ENCODE measurements at regions not wholly inside any gene's neighbourhood (a gene's known extent, or its start where the extent isn't known, plus 50 kb on each side); places are given as distances from the start of the nearest gene placed in this dataset.

GRCh38 chr10:29037348-29038113, 251.3 kb upstream of the LYZL1 start:
- no peak for DNase-seq

DNA sequence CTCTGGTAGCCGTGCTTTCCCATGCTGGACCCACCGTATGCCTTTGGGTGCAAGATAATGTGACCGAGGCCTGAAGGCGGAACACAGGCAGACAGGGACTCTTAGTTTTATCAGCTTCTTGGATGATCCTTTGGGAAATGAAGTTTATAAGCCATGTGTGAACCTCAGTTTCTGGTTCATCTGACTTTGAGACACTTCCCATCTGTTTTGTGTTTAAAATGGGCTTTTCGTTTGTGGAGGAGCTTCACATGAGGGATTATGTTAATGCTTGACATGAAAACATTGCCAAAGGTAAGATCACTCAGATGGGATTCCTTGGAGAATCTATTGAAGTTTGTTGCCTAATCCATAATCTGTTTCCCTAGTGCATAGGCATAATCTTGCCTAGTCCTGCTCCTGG, 249.8 kb upstream of the LYZL1 start:
- no peak for DNase-seq

- no peak for DNase-seq
These were observed 249.1 kb upstream of the LYZL1 start for GRCh38 chr10:29039677-29040189.

DNA sequence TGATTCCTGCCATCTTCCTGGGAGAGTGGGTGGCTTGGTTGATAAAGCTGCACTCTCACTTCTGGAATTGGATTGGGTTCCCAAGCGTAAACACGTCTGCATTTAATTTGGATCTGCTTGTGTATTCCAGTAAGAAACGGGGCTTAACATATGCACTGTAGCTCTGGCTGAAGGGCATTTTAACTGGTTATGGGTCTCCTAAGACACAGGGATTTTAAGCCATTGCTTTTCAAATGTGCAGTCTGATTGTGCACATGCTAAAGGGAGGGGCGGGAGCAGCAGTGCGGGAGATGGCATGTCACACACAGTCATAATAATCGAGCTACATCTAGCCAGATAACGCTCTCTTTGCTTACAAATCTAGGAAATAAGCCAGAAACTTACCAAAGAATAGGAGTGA, 247.3 kb upstream of the LYZL1 start:
- DNase-seq = no peak

DNA sequence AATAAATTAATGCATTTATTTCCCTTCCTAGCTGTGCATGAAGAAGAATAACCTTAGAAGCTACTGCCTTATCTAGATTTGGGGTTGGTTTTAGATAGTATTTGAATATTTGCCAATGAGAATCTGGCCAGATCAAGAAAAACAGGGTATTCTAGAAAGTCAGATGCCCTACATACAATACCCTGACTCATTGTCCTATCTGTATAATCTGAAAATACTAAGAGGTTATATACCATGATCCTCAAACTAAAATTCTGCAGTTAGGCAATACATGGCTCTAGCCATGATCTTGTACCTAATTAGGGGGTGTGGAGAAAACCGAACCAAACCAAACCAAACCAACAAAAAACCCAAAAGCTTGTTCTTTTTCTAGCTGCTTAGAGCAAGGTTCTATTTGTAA, 240.4 kb upstream of the LYZL1 start:
- no peak for DNase-seq

GRCh38 chr10:29050081-29050480, 238.8 kb upstream of the LYZL1 start:
- DNase-seq = no peak

GRCh38 chr10:29055101-29055500, 233.8 kb upstream of the LYZL1 start:
- no peak for DNase-seq

DNA sequence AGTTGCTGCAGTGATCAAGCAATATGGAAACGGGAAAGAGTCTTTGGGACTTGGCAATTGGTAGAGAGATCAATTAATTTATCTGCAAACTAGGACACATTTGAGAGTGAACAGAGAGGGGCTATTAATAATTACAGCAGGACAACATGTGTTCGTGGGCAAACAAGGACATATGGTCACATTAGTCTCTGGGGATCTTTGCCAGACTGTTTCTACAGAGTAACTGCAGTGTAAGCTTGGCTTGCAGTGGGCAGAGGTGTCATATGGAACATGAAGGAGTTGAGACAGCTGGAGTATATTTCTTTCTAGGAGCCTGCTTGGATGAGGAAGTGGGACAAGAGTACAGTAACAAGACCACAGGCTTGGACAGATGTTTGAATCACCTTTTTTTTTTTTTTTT, 232.1 kb upstream of the LYZL1 start:
- no peak for DNase-seq

GRCh38 chr10:29057822-29058331, 231.0 kb upstream of the LYZL1 start:
- no peak for DNase-seq

DNA sequence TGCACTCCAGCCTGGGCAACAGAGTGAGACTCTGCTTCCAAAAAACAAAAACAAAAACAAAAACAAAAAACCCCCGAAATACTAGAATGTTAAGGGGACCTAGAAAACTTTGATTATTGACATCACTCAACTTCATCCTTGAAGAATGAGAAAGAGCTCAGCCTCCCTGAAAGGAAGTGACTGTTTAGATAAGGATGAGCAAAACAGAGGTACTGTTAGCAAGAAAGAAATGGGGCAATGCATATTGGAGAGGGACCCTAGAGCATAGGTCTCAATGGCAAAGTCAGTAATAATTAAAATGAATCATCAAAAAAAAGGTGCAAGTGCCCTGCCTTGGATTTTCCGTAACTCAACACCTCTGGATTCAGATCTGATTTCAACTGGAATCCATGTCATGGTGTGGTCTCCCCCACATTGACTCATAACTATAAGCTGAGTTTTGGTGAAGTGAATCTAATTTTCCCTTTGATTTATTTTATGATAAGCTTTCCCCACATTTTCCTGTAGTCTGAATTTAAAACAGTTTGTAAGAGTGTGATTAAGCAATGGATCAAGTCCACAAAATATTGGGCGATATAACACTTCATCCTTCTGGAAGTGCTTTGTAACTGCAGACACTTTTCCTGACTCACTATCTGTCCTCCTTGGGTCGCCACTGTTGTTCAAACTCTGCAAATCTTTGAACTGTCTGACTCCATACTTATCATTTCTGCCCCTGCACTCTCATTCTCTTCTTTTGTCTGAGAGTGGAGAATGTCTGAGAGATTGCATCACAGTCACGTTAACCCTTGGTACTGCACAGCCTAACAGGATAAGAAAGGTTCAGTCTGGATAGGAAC, 224.8 kb upstream of the LYZL1 start:
- DNase-seq = no peak

GRCh38 chr10:29064680-29065079, 224.2 kb upstream of the LYZL1 start:
- DNase-seq = no peak

GRCh38 chr10:29067161-29067560, 221.7 kb upstream of the LYZL1 start:
- no peak for DNase-seq

DNA sequence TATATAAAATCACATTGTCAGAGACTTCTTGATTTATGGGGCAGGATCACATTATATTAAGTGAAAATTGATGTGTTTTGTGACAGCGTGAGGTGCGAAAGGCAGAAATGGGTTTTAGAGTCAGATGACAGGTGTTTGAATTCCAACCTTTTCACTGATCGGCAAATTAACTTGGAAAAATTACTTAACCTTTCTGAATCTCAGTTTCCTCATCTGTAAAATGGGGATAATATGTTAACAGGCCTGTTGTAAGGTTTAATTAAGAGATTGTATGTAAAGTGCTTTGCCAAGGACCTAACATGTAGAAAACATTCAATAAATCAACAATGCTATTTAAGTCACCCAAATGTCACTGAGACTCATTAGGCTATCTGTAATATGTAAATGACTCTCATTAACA, 221.2 kb upstream of the LYZL1 start:
- no peak for DNase-seq

- DNase-seq = no peak
These were observed 220.6 kb upstream of the LYZL1 start for GRCh38 chr10:29068302-29068701.

DNA sequence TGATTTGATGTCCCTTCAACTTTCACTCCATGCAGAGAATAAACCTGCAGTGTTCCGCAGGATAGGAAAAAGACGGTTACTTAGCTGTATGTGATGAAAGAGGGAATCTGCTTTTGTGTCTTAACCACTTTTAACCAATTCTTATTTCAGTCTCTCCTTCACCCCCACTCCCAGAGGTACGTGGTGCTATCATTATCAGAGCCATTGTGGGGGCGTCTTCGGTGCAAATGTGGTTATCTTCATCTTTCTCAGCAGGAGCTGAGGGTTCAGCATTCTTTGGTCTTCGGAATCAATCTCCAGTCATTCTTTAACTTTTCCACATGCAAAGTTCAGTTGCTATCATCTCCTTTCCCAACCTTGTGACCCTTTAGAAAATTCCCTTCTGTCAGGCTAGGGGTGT, 219.9 kb upstream of the LYZL1 start:
- DNase-seq = no peak

GRCh38 chr10:29069941-29070340, 218.9 kb upstream of the LYZL1 start:
- no peak for DNase-seq

- no peak for DNase-seq
These were observed 210.0 kb upstream of the LYZL1 start for GRCh38 chr10:29078919-29079318.

- DNase-seq = no peak
These were observed 207.6 kb upstream of the LYZL1 start for GRCh38 chr10:29081231-29081630.

- no peak for DNase-seq
These were observed 206.8 kb upstream of the LYZL1 start for GRCh38 chr10:29081951-29082685.

GRCh38 chr10:29083096-29083495, 205.8 kb upstream of the LYZL1 start:
- DNase-seq = no peak

DNA sequence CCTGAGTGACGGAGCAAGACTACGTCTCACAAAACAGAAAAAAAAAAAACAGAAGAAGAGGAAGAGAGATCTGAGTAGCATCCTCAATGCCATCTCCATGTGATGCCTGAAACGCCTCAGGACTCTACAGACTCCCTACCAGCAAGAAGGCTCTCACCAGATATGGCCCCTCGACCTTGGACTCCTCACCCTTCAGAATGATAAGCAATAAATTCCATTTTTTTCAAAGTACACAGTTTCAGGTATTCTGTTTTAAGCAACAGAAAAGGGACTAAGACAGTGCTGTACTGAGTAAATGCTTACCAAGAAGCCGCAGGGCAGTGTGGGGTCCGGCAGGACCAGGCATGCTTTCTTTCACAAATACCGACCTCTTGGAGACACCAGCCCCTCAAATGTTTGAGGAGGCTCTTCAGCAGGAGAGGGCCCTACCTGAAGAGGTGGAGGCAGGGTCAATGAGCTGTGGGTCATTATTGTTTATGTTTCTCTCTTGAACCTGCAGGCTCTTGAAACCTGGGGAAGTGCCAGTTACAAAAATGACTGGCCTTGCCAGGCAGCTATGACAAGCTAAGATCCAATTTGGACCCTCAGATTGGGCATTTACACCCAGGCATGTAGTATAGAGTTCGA, 204.1 kb upstream of the LYZL1 start:
- no peak for DNase-seq

- no peak for DNase-seq
These were observed 199.8 kb upstream of the LYZL1 start for GRCh38 chr10:29089091-29089490.
